GM23248 (cell line): ENCODE measurements at regions not wholly inside any gene's neighbourhood (a gene's known extent, or its start where the extent isn't known, plus 50 kb on each side); places are given as distances from the start of the nearest gene placed in this dataset.

Experiments
- EZH2 ChIP-seq: fragments of 200-600 bp; sonication (generic); IDR thresholded peaks from 2 replicates; pipeline ENCODE4 v1.6.1; 2018; ENCODE audit warnings: antibody characterized with exemption, mild to moderate bottlenecking; ENCODE audit not compliant: insufficient read depth, poor library complexity, severe bottlenecking
- EZH2phosphoT487 ChIP-seq: fragments of 200-600 bp; sonication (generic); IDR thresholded peaks from 2 replicates; pipeline ENCODE4 v1.6.1; 2018; ENCODE audit warnings: antibody characterized with exemption, moderate library complexity, mild to moderate bottlenecking, low read depth; ENCODE audit not compliant: insufficient read depth

GRCh38 chr13:53612200-53612599 lies 583.6 kb downstream of the OLFM4 start:
- TF ChIP-seq EZH2phosphoT487 (no peak), EZH2 (no peak)
